Activated CD4-positive, alpha-beta T cell treated with anti-CD3 and anti-CD28 coated beads for 24 hours (primary cell): ENCODE measurements at regions not wholly inside any gene's neighbourhood (a gene's known extent, or its start where the extent isn't known, plus 50 kb on each side); places are given as distances from the start of the nearest gene placed in this dataset.
"Not testable (repeated sequence)": the region's sequence is repeated elsewhere in the genome, so short reads cannot be mapped to it uniquely, and the experiment has no call there.

Experiments
- DNase-seq, 2 donors: peaks; one replicate each; pipeline ENCODE4 v3.0.0-alpha.2; 2020; ENCODE audit warnings: low read depth in 2 of 2

DNA sequence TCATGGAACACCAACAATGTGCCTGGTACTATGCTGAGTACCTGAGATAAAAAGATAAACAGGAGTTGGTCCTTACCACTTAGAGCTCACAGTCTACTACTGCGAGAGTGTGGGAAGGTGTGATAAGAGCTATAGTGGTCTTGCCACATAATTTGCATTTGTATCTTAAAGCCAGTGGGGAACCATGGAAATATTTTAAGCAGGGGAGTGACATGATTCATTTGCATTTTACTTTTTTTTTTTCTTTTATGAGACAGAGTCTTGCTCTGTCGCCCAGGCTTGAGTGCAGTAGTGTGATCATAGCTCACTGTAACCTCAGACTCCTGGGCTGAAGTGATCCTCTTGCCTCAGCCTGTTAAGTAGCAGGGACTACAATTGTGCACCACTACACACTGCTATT, 54.2 kb upstream of the FAM72C start:
- not testable (repeated sequence) for DNase-seq

DNA sequence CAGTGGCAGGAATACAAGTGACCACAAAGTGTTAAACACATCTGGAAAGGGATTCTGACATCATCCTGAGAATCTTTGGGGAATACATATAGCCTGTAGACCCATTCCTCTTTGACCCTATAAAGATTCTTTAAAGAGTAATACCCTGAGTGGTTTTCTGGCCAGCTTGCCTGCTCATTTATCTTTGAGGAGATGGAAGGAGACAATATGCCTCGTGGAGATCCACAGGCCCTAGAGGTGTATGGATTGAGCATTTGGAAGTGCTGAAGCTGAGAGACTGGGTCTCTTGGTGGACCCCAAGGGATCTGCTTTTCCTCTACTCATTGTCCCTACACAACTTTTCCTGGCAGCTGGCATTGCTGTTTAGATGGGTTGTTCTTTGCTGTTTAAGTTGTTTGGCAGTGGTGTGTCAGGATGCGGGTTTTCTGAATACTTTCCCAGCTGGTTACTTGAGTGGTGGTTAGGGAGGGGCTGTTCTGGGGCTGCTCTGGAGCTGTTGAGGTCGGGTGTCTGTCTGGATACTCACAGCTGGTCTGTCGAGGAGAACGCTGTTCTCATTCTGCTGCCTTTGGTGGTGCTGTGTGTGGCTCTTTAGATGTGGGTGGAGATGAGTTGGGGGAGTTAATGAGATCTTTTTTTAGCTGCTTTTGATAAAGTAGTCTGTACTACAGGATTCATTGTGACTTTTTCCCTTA, 50.1 kb upstream of the FAM72C start:
- not testable (repeated sequence) for DNase-seq
